Ovary (tissue), 7 donors: ENCODE measurements at regions not wholly inside any gene's neighbourhood (a gene's known extent, or its start where the extent isn't known, plus 50 kb on each side); places are given as distances from the start of the nearest gene placed in this dataset.

Experiments
- DNase-seq, 5 donors: peaks; one replicate each; pipeline ENCODE4 v3.0.0-alpha.2; 2019 to 2020
- H3K27ac ChIP-seq, 2 donors: fragments of 200-600 bp; one replicate each; pipeline versions ENCODE4 v1.5.1 to v1.8.0; 2019 to 2022
- H3K27me3 ChIP-seq: fragments of 200-600 bp; one replicate; pipeline ENCODE4 v1.8.0; 2022
- H3K36me3 ChIP-seq: fragments of 200-600 bp; sonication (generic); one replicate; pipeline ENCODE4 v1.5.1; 2019
- H3K4me1 ChIP-seq: one replicate; pipeline ENCODE4 v1.8.1; 2013; ENCODE audit warnings: mild to moderate bottlenecking, moderate library complexity; ENCODE audit not compliant: insufficient read depth
- H3K4me3 ChIP-seq: fragments of 200-600 bp; sonication (generic); one replicate; pipeline ENCODE4 v1.5.1; 2017
- H3K9me3 ChIP-seq, 2 donors: fragments of 200-600 bp in 1 of 2; sonication (generic) in 1 of 2; one replicate each; pipeline versions ENCODE4 v1.5.1 to v1.8.1; 2013 to 2019; ENCODE audit warnings: mild to moderate bottlenecking in 1 of 2, moderate library complexity in 1 of 2
- CTCF ChIP-seq, 3 donors: fragments of 450-650 bp in 2 of 3; fragments of 200-600 bp in 1 of 3; IDR thresholded peaks; one replicate each; pipeline versions ENCODE4 v1.5.1 to v1.8.0; 2016 to 2022; ENCODE audit warnings: antibody characterized with exemption in 3 of 3, mild to moderate bottlenecking in 1 of 3
- EP300 ChIP-seq: sonication (generic); formaldehyde crosslinking; IDR thresholded peaks from one replicate; pipeline ENCODE4 v1.6.1; 2017; ENCODE audit warnings: antibody characterized with exemption
- POLR2A ChIP-seq: fragments of 450-650 bp; IDR thresholded peaks from one replicate; pipeline ENCODE4 v1.6.1; 2017; ENCODE audit warnings: antibody characterized with exemption, mild to moderate bottlenecking, moderate library complexity
- WGBS, 3 donors: extraction: QIAGEN DNeasy Blood & Tissue Kit in 1 of 3; methylation state at CpG; one replicate each; pipeline versions ENCODE4 v1.1.5 to v1.1.7; 2013 to 2017; 5-methylcytosine and 5-hydroxymethylcytosine counted together
- intact Hi-C, 4 donors: fragments of 100-400 bp; cut with DNase I; formaldehyde crosslinking; loops; one replicate each; pipeline versions ENCODE4 v1.11.0 to v1.15.1; 2022 to 2023
- donor health status: DM: no; HTN: no; CAD: no; lungs with moderate emphysema.
- donor health status: DM: no; HTN: no; CAD: no.
- donor health status: Bipolar disorder and iron deficiency.
- donor health status: DM: no; HTN: no; CAD: no.
- donor health status: DM: yes; HTN: yes; CAD: no.

GRCh38 chr10:132467464-132468149 is 70.0 kb upstream of the INPP5A start:
- peak overlapping the region; percentile 44 to 76 for H3K27ac ChIP-seq
- WGBS, 3 donors, result 29 to 43% (median 41%) methylated on average over 24 to 29 of the region's 29 CpGs
- no peaks in the 10 kb centered on the region for H3K36me3 ChIP-seq
- H3K4me1 ChIP-seq, result peaks cover 31% of the 10 kb centered on the region
- no peaks in the 10 kb centered on the region for H3K27me3 ChIP-seq
- intact Hi-C loops, result loop anchor here in 1 of 4 donors (5.0 kb wide), 1 partner anchor 50 kb away; no protein-coding TSS in a partner anchor
- no peak overlapping the region for H3K4me3 ChIP-seq
- TF ChIP-seq CTCF (IDR thresholded peaks at IDR 0.05) (no peak), POLR2A (no peak), EP300 (no peak)
- no peaks in the 10 kb centered on the region for H3K9me3 ChIP-seq
- peak in 4 of 5 donors; percentile 55 to 73 (median 72) for DNase-seq

GRCh38 chr10:132468216-132468615 is 69.4 kb upstream of the INPP5A start:
- no peak for TF ChIP-seq POLR2A
- TF ChIP-seq CTCF (IDR thresholded peaks at IDR 0.05), result no peak
- no peak for TF ChIP-seq EP300
- H3K27me3 ChIP-seq, result no peaks in the 10 kb centered on the region
- H3K36me3 ChIP-seq, result no peaks in the 10 kb centered on the region
- 7 to 26% (median 25%) methylated on average over 4 to 5 of the region's 5 CpGs for WGBS, 3 donors
- no peaks in the 10 kb centered on the region for H3K9me3 ChIP-seq
- intact Hi-C loops, result loop anchor here in 1 of 4 donors (5.0 kb wide), 1 partner anchor 49 kb away; no protein-coding TSS in a partner anchor
- DNase-seq, result peak in 1 of 5 donors; percentile 58
- H3K4me3 ChIP-seq, result no peak overlapping the region
- peak overlapping the region; percentile 44 to 76 for H3K27ac ChIP-seq
- peaks cover 31% of the 10 kb centered on the region for H3K4me1 ChIP-seq

GRCh38 chr10:132468651-132469050 is 68.9 kb upstream of the INPP5A start:
- H3K27ac ChIP-seq, result peak overlapping the region; percentile 46 to 55

More at GRCh38 chr10:132468651-132469050, 68.9 kb upstream of the INPP5A start:
- Histone ChIP-seq H3K36me3 (no peaks in the 10 kb centered on the region), H3K27me3 (no peaks in the 10 kb centered on the region), H3K4me1 (peaks cover 29% of the 10 kb centered on the region), H3K9me3 (no peaks in the 10 kb centered on the region), H3K4me3 (no peak overlapping the region)
- peak in 1 of 5 donors; percentile 57 for DNase-seq
- WGBS, 3 donors, result 61 to 73% (median 63%) methylated on average over 10 of the region's 10 CpGs
- TF ChIP-seq CTCF (IDR thresholded peaks at IDR 0.05), result no peak
- no peak for TF ChIP-seq POLR2A
- no peak for TF ChIP-seq EP300
- intact Hi-C loops, result loop anchor here in 1 of 4 donors (5.0 kb wide), 1 partner anchor 49 kb away; no protein-coding TSS in a partner anchor
